Suprapubic skin (tissue), 3 donors: ENCODE measurements at regions not wholly inside any gene's neighbourhood (a gene's known extent, or its start where the extent isn't known, plus 50 kb on each side); places are given as distances from the start of the nearest gene placed in this dataset.

ENCODE experiments used
- POLR2A ChIP-seq, 2 donors: fragments of 450-650 bp; IDR thresholded peaks; one replicate each; pipeline ENCODE4 v1.6.1; 2017; ENCODE audit warnings: antibody characterized with exemption in 2 of 2, mild to moderate bottlenecking in 2 of 2, moderate library complexity in 2 of 2
- TF ChIP-seq, protein P1 (sequence below), 2 donors: fragments of 200-600 bp in 1 of 2; fragments of 450-650 bp in 1 of 2; sonication (generic) in 1 of 2; IDR thresholded peaks; one replicate each; pipeline ENCODE4 v1.5.1; 2016 to 2019; ENCODE audit warnings: antibody characterized with exemption in 2 of 2, mild to moderate bottlenecking in 1 of 2, moderate library complexity in 1 of 2

- TF ChIP-seq, protein P1, sequence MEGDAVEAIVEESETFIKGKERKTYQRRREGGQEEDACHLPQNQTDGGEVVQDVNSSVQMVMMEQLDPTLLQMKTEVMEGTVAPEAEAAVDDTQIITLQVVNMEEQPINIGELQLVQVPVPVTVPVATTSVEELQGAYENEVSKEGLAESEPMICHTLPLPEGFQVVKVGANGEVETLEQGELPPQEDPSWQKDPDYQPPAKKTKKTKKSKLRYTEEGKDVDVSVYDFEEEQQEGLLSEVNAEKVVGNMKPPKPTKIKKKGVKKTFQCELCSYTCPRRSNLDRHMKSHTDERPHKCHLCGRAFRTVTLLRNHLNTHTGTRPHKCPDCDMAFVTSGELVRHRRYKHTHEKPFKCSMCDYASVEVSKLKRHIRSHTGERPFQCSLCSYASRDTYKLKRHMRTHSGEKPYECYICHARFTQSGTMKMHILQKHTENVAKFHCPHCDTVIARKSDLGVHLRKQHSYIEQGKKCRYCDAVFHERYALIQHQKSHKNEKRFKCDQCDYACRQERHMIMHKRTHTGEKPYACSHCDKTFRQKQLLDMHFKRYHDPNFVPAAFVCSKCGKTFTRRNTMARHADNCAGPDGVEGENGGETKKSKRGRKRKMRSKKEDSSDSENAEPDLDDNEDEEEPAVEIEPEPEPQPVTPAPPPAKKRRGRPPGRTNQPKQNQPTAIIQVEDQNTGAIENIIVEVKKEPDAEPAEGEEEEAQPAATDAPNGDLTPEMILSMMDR (IDR thresholded peaks at IDR 0.05) = no peak
- TF ChIP-seq POLR2A (IDR thresholded peaks at IDR 0.05) = no peak
Measured at GRCh38 chr12:98402671-98403070, 112.7 kb upstream of the TMPO start.
